Keratinocyte (primary cell): ENCODE measurements at regions not wholly inside any gene's neighbourhood (a gene's known extent, or its start where the extent isn't known, plus 50 kb on each side); places are given as distances from the start of the nearest gene placed in this dataset.

Experiments used
- DNase-seq: peaks from one replicate; pipeline ENCODE4 v3.0.0-alpha.2; 2011; ENCODE audit warnings: low read depth, missing footprints, low spot score
- FAIRE-seq: peaks from 2 replicates; lab custom pipeline; 2011; peaks lifted over from hg19 to GRCh38; lab: Jason Lieb, UNC
- H2AFZ ChIP-seq: 2 replicates; pipeline ENCODE4 v1.6.0; 2012; ENCODE audit warnings: low read length, control low read depth, inconsistent platforms; ENCODE audit not compliant: control insufficient read depth
- H3K27ac ChIP-seq: 2 replicates; pipeline ENCODE4 v1.5.1; 2011; ENCODE audit warnings: low read length; ENCODE audit not compliant: control insufficient read depth, insufficient read depth
- H3K27me3 ChIP-seq: 3 replicates; pipeline ENCODE4 v1.6.0; 2011; ENCODE audit warnings: low read length; ENCODE audit not compliant: control insufficient read depth, insufficient read depth; ENCODE audit errors: extremely low read depth
- H3K36me3 ChIP-seq, 2 experiments: 2 replicates in 1 of 2; 3 replicates in 1 of 2; pipeline ENCODE4 v1.5.1; 2011; ENCODE audit warnings: low read length in 2 of 2, mild to moderate bottlenecking in 1 of 2; ENCODE audit not compliant: control insufficient read depth in 2 of 2, insufficient read depth in 2 of 2; ENCODE audit errors: extremely low read depth in 1 of 2
- H3K4me1 ChIP-seq: 3 replicates; pipeline ENCODE4 v1.5.1; 2011; ENCODE audit warnings: low read length; ENCODE audit not compliant: control insufficient read depth, insufficient read depth; ENCODE audit errors: extremely low read depth
- H3K4me2 ChIP-seq: 3 replicates; pipeline ENCODE4 v1.6.0; 2011; ENCODE audit warnings: low read depth, low read length; ENCODE audit not compliant: control insufficient read depth, insufficient read depth; ENCODE audit errors: extremely low read depth
- H3K4me3 ChIP-seq, 3 experiments: fragments of 200-600 bp in 1 of 3; sonication (generic) in 1 of 3; 2 replicates in 2 of 3; 3 replicates in 1 of 3; pipeline ENCODE4 v1.5.1; 2011 to 2016; ENCODE audit warnings: low read length in 3 of 3, mild to moderate bottlenecking in 3 of 3, control low read depth in 2 of 3, inconsistent platforms in 1 of 3, low read depth in 1 of 3, mixed read lengths in 1 of 3, mixed run types in 1 of 3, moderate library complexity in 1 of 3; ENCODE audit not compliant: control insufficient read depth in 2 of 3, insufficient read depth in 2 of 3; ENCODE audit errors: extremely low read depth in 1 of 3
- H3K79me2 ChIP-seq: 2 replicates; pipeline ENCODE4 v1.6.0; 2012; ENCODE audit warnings: low read length; ENCODE audit not compliant: control insufficient read depth, insufficient read depth
- H3K9ac ChIP-seq: 3 replicates; pipeline ENCODE4 v1.6.0; 2011; ENCODE audit warnings: low read length; ENCODE audit not compliant: control insufficient read depth, insufficient read depth; ENCODE audit errors: extremely low read depth
- H3K9me1 ChIP-seq: 3 replicates; pipeline ENCODE4 v1.6.0; 2011; ENCODE audit warnings: low read length; ENCODE audit not compliant: control insufficient read depth, insufficient read depth; ENCODE audit errors: extremely low read depth
- H3K9me3 ChIP-seq: 2 replicates; pipeline ENCODE4 v1.5.1; 2012; ENCODE audit warnings: low read depth, low read length; ENCODE audit not compliant: control insufficient read depth
- H4K20me1 ChIP-seq: 3 replicates; pipeline ENCODE4 v1.6.0; 2011; ENCODE audit warnings: low read length; ENCODE audit not compliant: control insufficient read depth, insufficient read depth; ENCODE audit errors: extremely low read depth
- EZH2 ChIP-seq: IDR thresholded peaks from one replicate; pipeline ENCODE4 v1.6.1; 2012; ENCODE audit warnings: inconsistent platforms, mild to moderate bottlenecking, low read length, moderate library complexity
- dilution Hi-C: fragments of 300-500 bp; cut with MboI; formaldehyde crosslinking; loops from one replicate; pipeline ENCODE4 v1.7.0; 2020; ENCODE audit warnings: low sequenced_read_pairs; ENCODE audit not compliant: extremely low pct_ligation_motif_present
- TF ChIP-seq, protein P1 (sequence below), 3 experiments: IDR thresholded peaks in 1 of 3; conservative IDR thresholded peaks in 1 of 3; optimal IDR thresholded peaks in 1 of 3; 2 replicates in 2 of 3; 3 replicates in 1 of 3; pipeline versions ENCODE3 to v1.5.1; 2011; ENCODE audit warnings: low read length in 3 of 3, mild to moderate bottlenecking in 3 of 3, moderate library complexity in 2 of 3, control low read depth in 1 of 3, inconsistent platforms in 1 of 3; ENCODE audit not compliant: insufficient read depth in 2 of 3; ENCODE audit errors: extremely low read depth in 1 of 3

GRCh38 chr17:55911186-55911585 is 160.3 kb downstream of the PCTP start:
- Histone ChIP-seq H3K27ac (no peak overlapping the region), H3K9ac (no peak overlapping the region), H3K4me2 (no peak overlapping the region), H3K36me3 (no peaks in the 10 kb centered on the region), H3K4me3 (no peak overlapping the region), H2AFZ (no peak overlapping the region), H3K79me2 (no peaks in the 10 kb centered on the region), H3K9me1 (no peaks in the 10 kb centered on the region), H4K20me1 (no peaks in the 10 kb centered on the region), H3K27me3 (no peaks in the 10 kb centered on the region), H3K9me3 (peaks cover 9% of the 10 kb centered on the region), H3K4me1 (no peaks in the 10 kb centered on the region)
- FAIRE-seq (no peak), DNase-seq (no peak)
- TF ChIP-seq, protein P1, sequence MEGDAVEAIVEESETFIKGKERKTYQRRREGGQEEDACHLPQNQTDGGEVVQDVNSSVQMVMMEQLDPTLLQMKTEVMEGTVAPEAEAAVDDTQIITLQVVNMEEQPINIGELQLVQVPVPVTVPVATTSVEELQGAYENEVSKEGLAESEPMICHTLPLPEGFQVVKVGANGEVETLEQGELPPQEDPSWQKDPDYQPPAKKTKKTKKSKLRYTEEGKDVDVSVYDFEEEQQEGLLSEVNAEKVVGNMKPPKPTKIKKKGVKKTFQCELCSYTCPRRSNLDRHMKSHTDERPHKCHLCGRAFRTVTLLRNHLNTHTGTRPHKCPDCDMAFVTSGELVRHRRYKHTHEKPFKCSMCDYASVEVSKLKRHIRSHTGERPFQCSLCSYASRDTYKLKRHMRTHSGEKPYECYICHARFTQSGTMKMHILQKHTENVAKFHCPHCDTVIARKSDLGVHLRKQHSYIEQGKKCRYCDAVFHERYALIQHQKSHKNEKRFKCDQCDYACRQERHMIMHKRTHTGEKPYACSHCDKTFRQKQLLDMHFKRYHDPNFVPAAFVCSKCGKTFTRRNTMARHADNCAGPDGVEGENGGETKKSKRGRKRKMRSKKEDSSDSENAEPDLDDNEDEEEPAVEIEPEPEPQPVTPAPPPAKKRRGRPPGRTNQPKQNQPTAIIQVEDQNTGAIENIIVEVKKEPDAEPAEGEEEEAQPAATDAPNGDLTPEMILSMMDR (optimal IDR thresholded peaks at IDR 0.05 in 1 of 3, IDR thresholded peaks at IDR 0.05 in 1 of 3, conservative IDR thresholded peaks at IDR 0.05 in 1 of 3; ENCODE audit: extremely low read depth in 1 of 3, insufficient read depth in 2 of 3, low read length in 3 of 3) = no peak
- no peak for TF ChIP-seq EZH2
- dilution Hi-C loops = no loop called here

DNA sequence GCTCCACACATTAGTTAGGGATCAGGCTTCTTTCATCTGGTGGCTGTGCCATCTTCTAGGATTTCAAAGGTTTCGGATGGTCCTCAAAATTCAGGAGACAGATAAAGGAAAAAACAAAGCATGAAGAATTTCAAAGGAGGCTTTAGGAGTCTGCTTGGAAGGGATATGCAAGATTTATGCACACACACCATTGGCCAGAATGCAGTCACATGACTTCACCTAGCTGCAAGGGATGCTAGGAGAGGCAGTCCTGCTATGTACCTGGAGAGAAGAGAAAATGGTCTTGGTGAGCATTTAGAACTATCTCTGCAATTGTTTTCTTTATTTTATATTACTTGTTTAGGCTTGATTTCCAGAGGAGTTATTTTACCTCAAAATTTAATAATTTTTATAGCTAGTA is 174.6 kb downstream of the PCTP start:
- dilution Hi-C loops = no loop called here

More for the DNA sequence above, 174.6 kb downstream of the PCTP start:
- no peaks in the 10 kb centered on the region for H3K4me1 ChIP-seq
- no peak overlapping the region for H3K27ac ChIP-seq
- H3K9me1 ChIP-seq = no peaks in the 10 kb centered on the region
- DNase-seq (no peak), FAIRE-seq (no peak)
- TF ChIP-seq, protein P1 (optimal IDR thresholded peaks at IDR 0.05 in 1 of 3, IDR thresholded peaks at IDR 0.05 in 1 of 3, conservative IDR thresholded peaks at IDR 0.05 in 1 of 3; ENCODE audit: extremely low read depth in 1 of 3, insufficient read depth in 2 of 3, low read length in 3 of 3) = no peak
- no peak for TF ChIP-seq EZH2
- H3K27me3 ChIP-seq = no peaks in the 10 kb centered on the region
- no peak overlapping the region for H3K4me3 ChIP-seq
- H4K20me1 ChIP-seq = no peaks in the 10 kb centered on the region
- no peaks in the 10 kb centered on the region for H3K9me3 ChIP-seq
- H3K4me2 ChIP-seq = no peak overlapping the region
- no peaks in the 10 kb centered on the region for H3K79me2 ChIP-seq
- H2AFZ ChIP-seq = no peak overlapping the region
- no peak overlapping the region for H3K9ac ChIP-seq
- no peaks in the 10 kb centered on the region for H3K36me3 ChIP-seq
